ENCODE measurements at regions not wholly inside any gene's neighbourhood (a gene's known extent, or its start where the extent isn't known, plus 50 kb on each side); places are given as distances from the start of the nearest gene placed in this dataset.

DNA sequence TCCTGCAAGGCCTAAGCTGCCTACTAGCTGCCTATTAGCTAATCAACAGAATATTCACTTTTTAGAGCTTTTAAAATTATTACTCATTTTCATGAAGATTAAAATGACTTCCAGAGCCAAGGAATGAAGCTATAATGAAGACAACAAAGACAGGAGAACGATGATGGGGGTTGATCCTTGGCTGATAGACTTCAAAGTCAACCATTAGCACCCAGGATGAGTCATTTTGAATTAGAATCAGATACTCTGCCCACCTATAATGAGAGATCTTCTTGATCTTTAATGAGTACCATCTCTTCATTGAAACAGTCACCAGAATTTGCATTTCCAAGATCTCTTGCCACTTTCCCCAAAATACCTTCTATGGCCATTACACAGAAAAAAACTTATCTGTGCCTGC is 56.7 kb upstream of the CDYL start:
- TF ChIP-seq SPI1 (IDR thresholded peaks at IDR 0.05; ENCODE audit: low read depth, low read length) (no peak), TAF1 (IDR thresholded peaks at IDR 0.05; ENCODE audit: low read depth, low read length) (no peak), POLR2A (IDR thresholded peaks at IDR 0.05; ENCODE audit: low read depth, low read length) (no peak)

Data from GM12891 (cell line).